Activated B cell treated with CpG ODN at 0.5 μM for 24 hours (primary cell): ENCODE measurements at regions not wholly inside any gene's neighbourhood (a gene's known extent, or its start where the extent isn't known, plus 50 kb on each side); places are given as distances from the start of the nearest gene placed in this dataset.

Source experiments
- ATAC-seq: fragments of 200-7000 bp; cut with Tn5 transposase; one replicate; pipeline ENCODE4 v1.10.0; 2021; ENCODE audit warnings: low read depth, mild to moderate bottlenecking, moderate library complexity
- CTCF ChIA-PET: fragments of 350-600 bp; sonication (Branson Sonifier 250); formaldehyde crosslinking; loops from one replicate; lab custom pipeline; 2021; ENCODE audit warnings: antibody characterized with exemption; lab: Charles Lee
- POLR2A ChIA-PET: fragments of 350-600 bp; sonication (Branson Sonifier 250); formaldehyde crosslinking; loops from one replicate; lab custom pipeline; 2021; ENCODE audit warnings: antibody characterized with exemption; lab: Charles Lee
- DNase-seq: peaks from one replicate; pipeline ENCODE4 v3.0.0; 2022
- H3K27ac Mint-ChIP-seq: one replicate; pipeline ENCODE4 v1.8.0; 2020; ENCODE audit warnings: mixed read lengths
- H3K27me3 Mint-ChIP-seq: one replicate; pipeline ENCODE4 v1.8.0; 2021; ENCODE audit warnings: mixed read lengths
- H3K36me3 Mint-ChIP-seq: one replicate; pipeline ENCODE4 v1.8.0; 2021; ENCODE audit warnings: low read depth, mixed read lengths
- H3K4me1 Mint-ChIP-seq: one replicate; pipeline ENCODE4 v1.8.0; 2021; ENCODE audit warnings: mixed read lengths
- H3K4me3 Mint-ChIP-seq: one replicate; pipeline ENCODE4 v1.8.0; 2020; ENCODE audit warnings: mild to moderate bottlenecking, mixed read lengths
- H3K9me3 Mint-ChIP-seq: one replicate; pipeline ENCODE4 v1.8.0; 2020; ENCODE audit warnings: mixed read lengths
- CTCF ChIP-seq: fragments of 200-600 bp; IDR thresholded peaks from one replicate; pipeline ENCODE4 v1.8.0; 2022; ENCODE audit warnings: antibody characterized with exemption, mild to moderate bottlenecking
- intact Hi-C: fragments of 100-400 bp; cut with micrococcal nuclease; formaldehyde crosslinking; loops from one replicate; pipeline ENCODE4 v1.15.1; 2024

DNA sequence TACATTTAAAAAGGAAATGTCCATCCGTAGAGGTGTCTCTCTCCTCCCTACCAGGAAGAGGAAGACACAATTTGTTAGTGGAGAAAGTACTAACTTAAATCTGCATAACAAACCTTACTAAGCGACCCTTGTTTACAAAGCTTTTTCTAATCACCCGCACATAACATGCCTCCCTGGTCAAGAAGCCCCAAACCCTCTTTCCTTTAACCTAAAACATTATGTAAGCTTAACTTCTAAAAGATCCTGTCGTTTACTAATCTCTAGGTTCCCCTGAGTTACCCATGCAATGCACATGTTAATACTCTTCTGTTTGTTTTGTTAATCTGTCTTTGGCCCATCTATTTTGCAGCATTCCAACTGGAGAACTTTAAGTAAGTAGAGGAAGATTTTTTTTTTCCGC lies 630.3 kb upstream of the NRXN1 start:
- DNase-seq (no peak), ATAC-seq (no peak)
- peaks cover 3% of the 10 kb centered on the region for H3K9me3 Mint-ChIP-seq
- no peaks in the 10 kb centered on the region for H3K4me1 Mint-ChIP-seq
- H3K36me3 Mint-ChIP-seq = no peaks in the 10 kb centered on the region
- no peak overlapping the region for H3K27ac Mint-ChIP-seq
- H3K27me3 Mint-ChIP-seq = no peaks in the 10 kb centered on the region
- H3K4me3 Mint-ChIP-seq = no peak overlapping the region
- intact Hi-C loops = no loop called here
- ChIA-PET POLR2A (no interaction called here), CTCF (no interaction called here)
- no peak for TF ChIP-seq CTCF

- POLR2A ChIA-PET = no interaction called here
- H3K4me1 Mint-ChIP-seq = no peaks in the 10 kb centered on the region
- H3K27me3 Mint-ChIP-seq = no peaks in the 10 kb centered on the region
- H3K36me3 Mint-ChIP-seq = no peaks in the 10 kb centered on the region
- CTCF ChIA-PET = no interaction called here
- no peaks in the 10 kb centered on the region for H3K9me3 Mint-ChIP-seq
- no peak for DNase-seq
- no peak overlapping the region for H3K4me3 Mint-ChIP-seq
- TF ChIP-seq CTCF = no peak
- no peak overlapping the region for H3K27ac Mint-ChIP-seq
- intact Hi-C loops = no loop called here
- no peak for ATAC-seq
These were observed 625.9 kb upstream of the NRXN1 start for GRCh38 chr2:51657849-51658248.

DNA sequence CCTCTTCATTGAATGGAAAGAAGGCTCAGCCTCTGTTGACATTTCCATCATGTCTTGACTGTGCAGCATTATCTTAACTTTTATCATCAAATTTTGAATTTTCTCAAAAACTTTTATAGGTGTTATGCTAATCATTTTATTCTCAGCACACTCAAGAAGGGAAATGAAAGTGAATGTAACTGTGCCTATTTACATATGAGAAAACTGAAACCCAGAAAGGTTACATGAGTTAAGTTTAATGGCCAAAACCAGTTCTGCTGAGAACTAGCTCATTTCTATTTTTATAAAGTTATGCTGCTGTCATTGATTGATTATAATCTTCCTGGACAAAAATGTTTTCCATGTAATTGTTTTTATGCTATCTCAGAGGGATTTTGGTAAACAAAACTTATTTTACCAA lies 618.8 kb upstream of the NRXN1 start:
- ChIA-PET POLR2A (no interaction called here), CTCF (no interaction called here)
- no peak overlapping the region for H3K27ac Mint-ChIP-seq

GRCh38 chr2:51649366-51649765 lies 617.4 kb upstream of the NRXN1 start:
- Mint-ChIP-seq H3K36me3 (no peaks in the 10 kb centered on the region), H3K27me3 (no peaks in the 10 kb centered on the region), H3K4me3 (no peak overlapping the region), H3K4me1 (peaks cover 2% of the 10 kb centered on the region), H3K9me3 (no peaks in the 10 kb centered on the region), H3K27ac (no peak overlapping the region)
- ChIA-PET CTCF (no interaction called here), POLR2A (no interaction called here)
- intact Hi-C loops = no loop called here
- DNase-seq (no peak), ATAC-seq (no peak)
- no peak for TF ChIP-seq CTCF

More for the DNA sequence above, 618.8 kb upstream of the NRXN1 start:
- ATAC-seq (no peak), DNase-seq (no peak)
- H3K4me3 Mint-ChIP-seq = no peak overlapping the region
- H3K27me3 Mint-ChIP-seq = no peaks in the 10 kb centered on the region
- intact Hi-C loops = no loop called here
- H3K36me3 Mint-ChIP-seq = no peaks in the 10 kb centered on the region
- TF ChIP-seq CTCF = no peak
- peaks cover 2% of the 10 kb centered on the region for H3K4me1 Mint-ChIP-seq
- no peaks in the 10 kb centered on the region for H3K9me3 Mint-ChIP-seq

DNA sequence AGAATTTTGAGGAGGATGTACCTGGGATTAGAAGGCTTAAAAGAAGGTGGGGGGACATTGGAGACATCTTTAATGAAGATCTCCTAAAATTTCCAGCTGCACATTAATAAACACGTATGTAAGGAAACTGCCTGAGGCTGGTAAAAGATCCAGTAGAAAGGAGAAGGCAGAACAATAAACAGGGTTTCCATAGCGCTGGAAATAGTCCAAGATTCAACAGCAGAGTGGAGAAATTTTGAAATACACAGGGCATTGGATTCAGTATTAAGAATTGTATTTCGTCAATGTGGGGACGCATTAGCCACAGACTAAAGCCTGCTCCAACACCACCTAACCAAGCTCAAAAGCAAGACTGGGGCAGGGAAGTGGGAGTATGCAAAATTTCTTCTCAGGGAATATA lies 606.9 kb upstream of the NRXN1 start:
- Mint-ChIP-seq H3K4me3 (no peak overlapping the region), H3K4me1 (no peaks in the 10 kb centered on the region), H3K36me3 (no peaks in the 10 kb centered on the region), H3K27me3 (no peaks in the 10 kb centered on the region), H3K27ac (no peak overlapping the region), H3K9me3 (peaks cover 9% of the 10 kb centered on the region)
- no peak for ATAC-seq
- DNase-seq = no peak
- intact Hi-C loops = no loop called here
- ChIA-PET CTCF (no interaction called here), POLR2A (no interaction called here)
- no peak for TF ChIP-seq CTCF
